OCI-LY7 (cell line): ENCODE measurements at regions not wholly inside any gene's neighbourhood (a gene's known extent, or its start where the extent isn't known, plus 50 kb on each side); places are given as distances from the start of the nearest gene placed in this dataset.

Experiments
- CTCF ChIP-seq: fragments of 200-600 bp; sonication (generic); conservative IDR thresholded peaks from 2 replicates; pipeline ENCODE4 v1.5.1; 2014; ENCODE audit warnings: mild to moderate bottlenecking, antibody characterized with exemption, low read length, moderate library complexity, mixed read lengths
- EZH2phosphoT487 ChIP-seq: fragments of 200-600 bp; sonication (generic); IDR thresholded peaks from 2 replicates; pipeline ENCODE4 v1.6.1; 2018; ENCODE audit warnings: low read depth, borderline replicate concordance, mild to moderate bottlenecking, mixed run types, antibody characterized with exemption, low read length, moderate library complexity, mixed read lengths

- TF ChIP-seq CTCF, result no peak
- no peak for TF ChIP-seq EZH2phosphoT487
These were observed 368.4 kb upstream of the AKR1E2 start for GRCh38 chr10:4457597-4457996.
